KMS-11 (cell line): ENCODE measurements at regions not wholly inside any gene's neighbourhood (a gene's known extent, or its start where the extent isn't known, plus 50 kb on each side); places are given as distances from the start of the nearest gene placed in this dataset.

Experiments used
- H2AFZ ChIP-seq: fragments of 200-600 bp; sonication (generic); 2 replicates; pipeline ENCODE4 v1.6.1; 2016; ENCODE audit warnings: antibody characterized with exemption, mixed run types, low read depth
- H3K27ac ChIP-seq: fragments of 200-600 bp; sonication (generic); 2 replicates; pipeline ENCODE4 v1.6.1; 2016; ENCODE audit warnings: mild to moderate bottlenecking, mixed run types
- H3K27me3 ChIP-seq: fragments of 200-600 bp; sonication (generic); 2 replicates; pipeline ENCODE4 v1.6.1; 2017; ENCODE audit warnings: mild to moderate bottlenecking, low read depth, mixed run types, moderate library complexity; ENCODE audit not compliant: insufficient read depth
- H3K36me3 ChIP-seq: fragments of 200-600 bp; sonication (generic); 2 replicates; pipeline ENCODE4 v1.6.1; 2017; ENCODE audit warnings: mild to moderate bottlenecking, mixed run types; ENCODE audit not compliant: insufficient read depth
- H3K4me1 ChIP-seq: fragments of 200-600 bp; sonication (generic); 2 replicates; pipeline ENCODE4 v1.6.1; 2016; ENCODE audit warnings: mild to moderate bottlenecking, low read depth, mixed run types; ENCODE audit not compliant: poor library complexity, severe bottlenecking
- H3K4me2 ChIP-seq: fragments of 200-600 bp; sonication (generic); 2 replicates; pipeline ENCODE4 v1.7.0; 2016; ENCODE audit warnings: mild to moderate bottlenecking, mixed run types
- H3K4me3 ChIP-seq: fragments of 200-600 bp; sonication (generic); IDR thresholded peaks from 2 replicates; pipeline ENCODE4 v1.6.1; 2017; ENCODE audit warnings: low read depth, low read length, mixed read lengths; ENCODE audit not compliant: insufficient read depth
- H3K79me2 ChIP-seq: fragments of 200-600 bp; sonication (generic); 2 replicates; pipeline ENCODE4 v1.6.1; 2016; ENCODE audit warnings: low read depth, mixed run types; ENCODE audit not compliant: insufficient read depth
- H3K9ac ChIP-seq: fragments of 200-600 bp; sonication (generic); 2 replicates; pipeline ENCODE4 v1.6.1; 2016; ENCODE audit warnings: mild to moderate bottlenecking, mixed run types
- H4K20me1 ChIP-seq: fragments of 200-600 bp; sonication (generic); 2 replicates; pipeline ENCODE4 v1.6.1; 2016; ENCODE audit warnings: mild to moderate bottlenecking, mixed run types; ENCODE audit not compliant: insufficient read depth
- TF ChIP-seq, protein P1 (sequence below): fragments of 200-600 bp; sonication (generic); conservative IDR thresholded peaks from 2 replicates; pipeline ENCODE4 v1.6.1; 2017; ENCODE audit warnings: low read depth, mild to moderate bottlenecking, antibody characterized with exemption, low read length, moderate library complexity, mixed read lengths

DNA sequence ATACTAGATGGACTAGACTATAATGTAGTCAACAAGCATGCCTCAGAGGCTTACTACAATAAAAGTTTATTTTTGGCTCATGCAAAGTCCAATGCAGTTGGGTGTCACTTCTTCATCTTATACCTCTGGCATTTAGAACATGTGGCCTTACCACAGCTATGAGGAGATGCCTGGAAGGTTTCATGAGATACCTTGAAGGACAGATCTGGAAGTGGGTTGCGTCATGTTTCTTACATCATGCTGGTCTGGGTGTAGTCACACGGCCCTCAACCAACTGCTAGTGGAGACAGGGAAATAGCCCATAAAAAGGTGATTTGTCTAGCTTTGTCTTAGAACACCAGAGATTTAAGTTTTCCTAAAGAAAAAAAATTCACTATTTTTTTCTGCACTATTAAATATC lies 91.7 kb upstream of the MMADHC start:
- H3K27me3 ChIP-seq = no peaks in the 10 kb centered on the region
- no peaks in the 10 kb centered on the region for H4K20me1 ChIP-seq
- no peak overlapping the region for H2AFZ ChIP-seq
- no peak overlapping the region for H3K4me2 ChIP-seq
- H3K4me1 ChIP-seq = no peaks in the 10 kb centered on the region
- no peak overlapping the region for H3K27ac ChIP-seq
- H3K9ac ChIP-seq = no peak overlapping the region
- TF ChIP-seq, protein P1, sequence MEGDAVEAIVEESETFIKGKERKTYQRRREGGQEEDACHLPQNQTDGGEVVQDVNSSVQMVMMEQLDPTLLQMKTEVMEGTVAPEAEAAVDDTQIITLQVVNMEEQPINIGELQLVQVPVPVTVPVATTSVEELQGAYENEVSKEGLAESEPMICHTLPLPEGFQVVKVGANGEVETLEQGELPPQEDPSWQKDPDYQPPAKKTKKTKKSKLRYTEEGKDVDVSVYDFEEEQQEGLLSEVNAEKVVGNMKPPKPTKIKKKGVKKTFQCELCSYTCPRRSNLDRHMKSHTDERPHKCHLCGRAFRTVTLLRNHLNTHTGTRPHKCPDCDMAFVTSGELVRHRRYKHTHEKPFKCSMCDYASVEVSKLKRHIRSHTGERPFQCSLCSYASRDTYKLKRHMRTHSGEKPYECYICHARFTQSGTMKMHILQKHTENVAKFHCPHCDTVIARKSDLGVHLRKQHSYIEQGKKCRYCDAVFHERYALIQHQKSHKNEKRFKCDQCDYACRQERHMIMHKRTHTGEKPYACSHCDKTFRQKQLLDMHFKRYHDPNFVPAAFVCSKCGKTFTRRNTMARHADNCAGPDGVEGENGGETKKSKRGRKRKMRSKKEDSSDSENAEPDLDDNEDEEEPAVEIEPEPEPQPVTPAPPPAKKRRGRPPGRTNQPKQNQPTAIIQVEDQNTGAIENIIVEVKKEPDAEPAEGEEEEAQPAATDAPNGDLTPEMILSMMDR = no peak
- no peak overlapping the region for H3K4me3 ChIP-seq
- H3K36me3 ChIP-seq = no peaks in the 10 kb centered on the region
- H3K79me2 ChIP-seq = no peaks in the 10 kb centered on the region

DNA sequence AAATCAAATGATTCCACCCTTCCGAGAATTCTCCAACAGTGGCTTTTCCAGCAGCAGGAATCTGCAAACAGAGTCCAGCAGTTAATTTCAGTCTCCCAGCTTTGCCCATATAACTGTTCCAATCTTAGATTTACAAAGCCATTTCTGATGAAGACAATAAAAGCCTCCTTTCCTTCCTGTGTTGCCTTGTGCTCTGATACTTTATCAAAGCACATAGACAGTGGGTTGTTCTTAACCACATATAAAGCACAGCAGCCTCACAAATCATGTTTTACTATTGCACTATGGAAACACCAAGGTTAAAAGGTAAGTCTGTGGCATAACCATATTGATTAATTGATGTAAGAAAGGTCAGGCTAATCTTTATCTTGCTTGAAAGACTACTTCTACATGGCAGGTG lies 89.8 kb upstream of the MMADHC start:
- H3K9ac ChIP-seq = no peak overlapping the region
- TF ChIP-seq, protein P1 = no peak
- H3K27me3 ChIP-seq = no peaks in the 10 kb centered on the region
- H3K4me1 ChIP-seq = no peaks in the 10 kb centered on the region
- no peaks in the 10 kb centered on the region for H3K79me2 ChIP-seq
- H2AFZ ChIP-seq = no peak overlapping the region
- no peak overlapping the region for H3K4me3 ChIP-seq
- H3K4me2 ChIP-seq = no peak overlapping the region
- no peaks in the 10 kb centered on the region for H4K20me1 ChIP-seq
- H3K36me3 ChIP-seq = no peaks in the 10 kb centered on the region
- no peak overlapping the region for H3K27ac ChIP-seq

DNA sequence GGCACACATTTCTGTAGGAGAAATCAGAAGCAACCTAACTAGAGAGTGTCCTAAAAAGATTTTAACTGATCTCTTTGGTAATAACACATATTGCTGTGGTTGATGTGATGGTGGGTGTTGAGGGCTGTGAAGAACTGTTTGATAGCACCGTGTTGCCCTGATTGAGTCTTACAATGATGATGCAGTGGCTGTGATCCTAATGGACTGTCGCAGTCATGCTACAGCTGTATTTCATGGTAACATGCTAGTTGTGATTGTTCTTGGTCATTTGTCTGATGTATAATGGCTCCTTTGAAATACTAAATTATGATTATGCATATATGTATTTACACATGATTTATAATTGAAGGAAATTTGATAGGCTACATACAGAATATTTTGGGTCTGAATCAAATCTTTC lies 82.5 kb upstream of the MMADHC start:
- Histone ChIP-seq H3K27me3 (no peaks in the 10 kb centered on the region), H3K4me1 (no peaks in the 10 kb centered on the region), H3K36me3 (no peaks in the 10 kb centered on the region), H3K9ac (no peak overlapping the region), H3K79me2 (no peaks in the 10 kb centered on the region), H3K4me2 (no peak overlapping the region), H4K20me1 (no peaks in the 10 kb centered on the region), H2AFZ (no peak overlapping the region), H3K27ac (no peak overlapping the region), H3K4me3 (no peak overlapping the region)
- TF ChIP-seq, protein P1 = no peak

DNA sequence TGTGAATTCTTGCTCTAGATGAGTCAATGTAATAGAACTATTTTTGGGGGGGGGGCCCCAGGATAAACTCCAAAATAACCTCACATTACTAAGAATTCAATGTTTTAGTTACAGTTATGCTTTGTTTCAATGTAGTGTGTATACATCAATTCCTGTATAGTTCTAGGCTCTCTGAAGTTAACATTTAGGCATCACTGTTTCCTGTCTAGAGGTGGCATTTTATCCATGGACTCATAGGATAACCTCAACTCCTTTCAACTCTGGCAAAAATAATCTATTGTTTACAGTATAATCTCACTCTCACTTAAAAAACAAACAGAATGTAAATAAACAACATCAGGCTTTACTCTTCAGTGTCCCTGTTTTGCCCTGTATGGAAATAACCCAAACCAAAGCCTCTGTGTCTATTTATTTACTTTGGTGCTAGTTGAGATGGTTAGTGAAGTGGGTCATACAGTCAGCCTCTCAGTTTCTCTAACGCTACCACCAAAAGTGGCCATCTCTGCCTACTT lies 79.3 kb upstream of the MMADHC start:
- Histone ChIP-seq H3K4me3 (no peak overlapping the region), H3K9ac (no peak overlapping the region), H3K4me1 (no peaks in the 10 kb centered on the region), H3K27me3 (no peaks in the 10 kb centered on the region), H2AFZ (no peak overlapping the region), H3K36me3 (no peaks in the 10 kb centered on the region), H4K20me1 (no peaks in the 10 kb centered on the region), H3K4me2 (no peak overlapping the region), H3K79me2 (no peaks in the 10 kb centered on the region), H3K27ac (no peak overlapping the region)
- TF ChIP-seq, protein P1 = no peak
